Esophagus muscularis mucosa (tissue), 4 donors: ENCODE measurements at regions not wholly inside any gene's neighbourhood (a gene's known extent, or its start where the extent isn't known, plus 50 kb on each side); places are given as distances from the start of the nearest gene placed in this dataset.

Source experiments
- DNase-seq: peaks from one replicate; pipeline ENCODE4 v3.0.0-alpha.2; 2017; ENCODE audit errors: extremely low spot score
- H3K27ac ChIP-seq, 4 donors: fragments of 200-600 bp; sonication (generic); replicated peaks in 1 of 4; 1 replicate in 3 of 4; 2 replicates in 1 of 4; pipeline ENCODE4 v1.5.1; 2016 to 2019; ENCODE audit warnings: mild to moderate bottlenecking in 1 of 4
- H3K27me3 ChIP-seq, 4 donors: fragments of 200-600 bp; sonication (generic); one replicate each; pipeline versions ENCODE4 v1.5.1 to v1.6.0; 2016 to 2019
- H3K36me3 ChIP-seq, 4 donors: fragments of 200-600 bp; sonication (generic); one replicate each; pipeline ENCODE4 v1.5.1; 2016 to 2019
- H3K4me1 ChIP-seq, 4 donors: fragments of 200-600 bp; sonication (generic); one replicate each; pipeline ENCODE4 v1.5.1; 2016 to 2019
- H3K4me3 ChIP-seq, 4 donors: fragments of 200-600 bp; sonication (generic); 1 replicate in 2 of 4; 2 replicates in 2 of 4; pipeline ENCODE4 v1.5.1; 2016 to 2019; ENCODE audit warnings: mild to moderate bottlenecking in 4 of 4, moderate library complexity in 1 of 4
- H3K9me3 ChIP-seq, 4 donors: fragments of 200-600 bp; sonication (generic); 1 replicate in 3 of 4; 2 replicates in 1 of 4; pipeline ENCODE4 v1.5.1; 2016 to 2019
- CTCF ChIP-seq, 3 experiments: fragments of 200-600 bp in 2 of 3; fragments of 450-650 bp in 1 of 3; sonication (generic) in 2 of 3; IDR thresholded peaks; one replicate each; pipeline ENCODE4 v1.5.1; 2017 to 2019; ENCODE audit warnings: antibody characterized with exemption in 3 of 3, mild to moderate bottlenecking in 2 of 3, moderate library complexity in 1 of 3
- EP300 ChIP-seq: sonication (generic); formaldehyde crosslinking; IDR thresholded peaks from one replicate; pipeline ENCODE4 v1.6.1; 2017; ENCODE audit warnings: antibody characterized with exemption
- POLR2A ChIP-seq: fragments of 450-650 bp; IDR thresholded peaks from one replicate; pipeline ENCODE4 v1.6.1; 2017; ENCODE audit warnings: antibody characterized with exemption, moderate library complexity, mild to moderate bottlenecking, low read depth
- POLR2AphosphoS5 ChIP-seq, 2 donors: sonication (generic); formaldehyde crosslinking; IDR thresholded peaks; one replicate each; pipeline ENCODE4 v1.6.1; 2017; ENCODE audit warnings: antibody characterized with exemption in 2 of 2
- WGBS: methylation state at CpG from one replicate; pipeline ENCODE4 v1.1.5; 2018; 5-methylcytosine and 5-hydroxymethylcytosine counted together
- intact Hi-C: fragments of 100-400 bp; cut with DNase I; formaldehyde crosslinking; loops from one replicate; pipeline ENCODE4 v1.15.1; 2023

DNA sequence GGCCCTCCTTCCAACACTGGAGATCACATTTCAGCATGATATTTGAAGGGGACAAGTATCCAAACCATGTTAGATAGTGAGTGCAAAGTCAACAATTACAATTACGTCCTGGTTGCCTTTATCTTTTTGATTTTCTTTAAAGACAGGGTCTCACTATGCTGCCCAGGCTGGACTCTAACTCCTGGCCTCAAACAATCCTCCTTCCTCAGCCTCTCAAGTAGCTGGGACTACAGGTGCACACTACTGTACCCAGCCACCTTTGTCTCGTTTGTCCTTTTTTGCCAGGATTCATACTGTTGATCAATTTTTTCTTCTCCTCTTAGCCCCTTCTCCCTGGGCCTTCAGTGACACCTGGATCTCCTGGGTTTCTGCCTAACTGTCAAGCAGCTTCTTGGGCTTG, 240.5 kb upstream of the FANCL start:
- no peaks in the 10 kb centered on the region for H3K36me3 ChIP-seq
- H3K4me1 ChIP-seq: no peaks in the 10 kb centered on the region
- intact Hi-C loops: no loop called here
- H3K4me3 ChIP-seq: no peak overlapping the region
- H3K27ac ChIP-seq: no peak overlapping the region
- H3K27me3 ChIP-seq: no peaks in the 10 kb centered on the region
- no peaks in the 10 kb centered on the region for H3K9me3 ChIP-seq
- WGBS: 83% methylated on average over 2 of the region's 2 CpGs
- DNase-seq: no peak
- TF ChIP-seq CTCF (IDR thresholded peaks at IDR 0.05) (no peak), POLR2A (no peak), POLR2AphosphoS5 (IDR thresholded peaks at IDR 0.05) (no peak), EP300 (no peak)

DNA sequence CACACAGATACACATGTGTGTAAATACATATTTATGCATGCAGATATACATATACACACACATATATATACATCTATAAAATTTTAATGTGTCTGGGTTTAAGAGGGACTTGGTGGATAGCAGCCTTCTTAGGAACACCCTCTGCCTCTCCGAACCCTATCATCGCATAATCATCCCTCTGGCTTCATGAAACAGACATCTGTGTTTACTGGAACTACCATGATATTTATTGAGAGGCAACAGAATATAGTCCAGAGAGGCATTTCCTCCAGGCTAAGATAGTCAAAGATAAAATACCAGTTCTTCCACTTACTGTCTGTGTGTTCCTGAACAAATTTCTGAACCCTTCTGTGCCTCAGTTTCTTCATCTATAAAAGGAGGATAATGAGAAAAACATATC, 239.0 kb upstream of the FANCL start:
- Histone ChIP-seq H3K4me1 (no peaks in the 10 kb centered on the region), H3K27me3 (no peaks in the 10 kb centered on the region), H3K4me3 (no peak overlapping the region), H3K9me3 (no peaks in the 10 kb centered on the region), H3K36me3 (no peaks in the 10 kb centered on the region), H3K27ac (no peak overlapping the region)
- intact Hi-C loops: no loop called here
- WGBS: 92% methylated on average over 2 of the region's 2 CpGs
- no peak for DNase-seq
- no peak for TF ChIP-seq POLR2A
- no peak for TF ChIP-seq CTCF (IDR thresholded peaks at IDR 0.05)
- no peak for TF ChIP-seq POLR2AphosphoS5 (IDR thresholded peaks at IDR 0.05)
- TF ChIP-seq EP300: no peak

DNA sequence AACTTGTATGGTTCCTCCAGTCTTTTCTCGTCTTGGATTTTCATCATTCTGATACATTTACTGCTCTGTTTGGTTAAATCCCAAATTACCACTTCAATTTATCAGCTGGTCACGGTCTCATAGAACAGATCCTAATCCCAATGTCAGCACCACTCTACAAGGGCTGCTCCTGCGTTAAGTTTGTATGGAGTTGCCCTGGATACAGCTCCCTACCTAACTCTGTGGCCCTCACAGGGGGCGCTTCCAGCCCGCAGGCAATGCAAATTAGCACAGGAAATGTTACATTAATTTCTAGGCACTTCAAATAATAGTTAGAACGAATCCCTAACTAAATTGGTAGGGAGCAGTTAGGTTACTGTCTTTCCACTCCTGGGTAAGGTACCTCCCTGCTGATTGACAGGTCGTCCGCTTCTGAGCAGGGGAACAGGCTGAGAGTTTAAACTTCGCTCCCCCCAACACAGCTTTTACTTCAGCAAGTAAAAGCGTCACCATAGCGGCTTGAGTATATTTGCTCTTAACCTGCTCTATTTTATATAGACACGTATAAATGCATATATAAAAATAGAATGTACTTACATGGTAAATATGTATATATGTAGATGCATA, 238.5 kb upstream of the FANCL start:
- no peak for TF ChIP-seq POLR2A
- TF ChIP-seq POLR2AphosphoS5 (IDR thresholded peaks at IDR 0.05): no peak
- 63% methylated on average over 12 of the region's 12 CpGs for WGBS
- Histone ChIP-seq H3K4me3 (no peak overlapping the region), H3K36me3 (no peaks in the 10 kb centered on the region), H3K4me1 (no peaks in the 10 kb centered on the region), H3K27ac (no peak overlapping the region), H3K27me3 (no peaks in the 10 kb centered on the region), H3K9me3 (no peaks in the 10 kb centered on the region)
- DNase-seq: no peak
- intact Hi-C loops: no loop called here

DNA sequence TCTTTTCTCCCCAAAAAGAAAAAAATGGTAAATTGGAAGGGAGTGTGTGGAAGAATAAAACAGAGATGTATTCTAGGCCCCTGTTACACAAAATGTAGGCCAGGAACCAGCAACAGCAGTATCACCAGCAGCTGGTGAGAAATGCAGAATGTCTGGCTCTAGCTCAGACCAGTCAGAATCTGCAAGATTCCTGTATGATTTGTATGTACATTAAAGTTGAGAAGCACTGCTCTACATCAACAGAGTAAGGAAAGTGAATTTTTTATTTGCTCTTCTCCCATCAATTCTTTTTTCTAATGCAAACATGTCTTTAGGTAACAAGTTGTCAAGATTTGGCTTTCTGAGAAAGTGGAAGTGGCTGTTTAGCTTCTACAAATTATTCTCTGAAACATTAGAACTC, 235.4 kb upstream of the FANCL start:
- Histone ChIP-seq H3K9me3 (no peaks in the 10 kb centered on the region), H3K4me3 (no peak overlapping the region)
- intact Hi-C loops: no loop called here

DNA sequence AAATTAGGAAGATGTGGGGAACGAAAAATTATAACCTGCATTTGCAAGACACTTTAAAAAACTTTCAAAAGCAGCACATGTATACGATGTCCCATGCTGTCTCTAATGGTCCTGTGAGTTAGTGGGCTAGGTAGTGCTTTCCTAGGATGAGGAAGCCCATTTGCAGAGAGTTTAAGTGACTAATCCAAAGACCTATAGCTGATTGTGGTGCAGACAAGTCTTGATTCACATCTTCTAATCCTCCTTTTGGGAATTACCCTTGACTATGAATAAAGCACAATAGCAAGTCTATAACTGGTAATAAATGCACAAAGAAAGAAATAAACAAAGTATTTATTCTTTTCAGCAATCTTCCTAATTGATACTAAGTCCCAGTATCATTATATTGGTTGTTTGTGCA, 234.6 kb upstream of the FANCL start:
- no peak overlapping the region for H3K4me3 ChIP-seq
- H3K9me3 ChIP-seq: no peaks in the 10 kb centered on the region
- no peak overlapping the region for H3K27ac ChIP-seq
- intact Hi-C loops: no loop called here
- no peaks in the 10 kb centered on the region for H3K4me1 ChIP-seq
- no peak for DNase-seq
- H3K36me3 ChIP-seq: no peaks in the 10 kb centered on the region
- H3K27me3 ChIP-seq: no peaks in the 10 kb centered on the region
- WGBS: 94% methylated on average over 2 of the region's 2 CpGs
- TF ChIP-seq POLR2AphosphoS5 (IDR thresholded peaks at IDR 0.05): no peak
- no peak for TF ChIP-seq EP300
- TF ChIP-seq POLR2A: no peak
- no peak for TF ChIP-seq CTCF (IDR thresholded peaks at IDR 0.05)

More for the DNA sequence above, 235.4 kb upstream of the FANCL start:
- no peaks in the 10 kb centered on the region for H3K4me1 ChIP-seq
- no peak overlapping the region for H3K27ac ChIP-seq
- no peaks in the 10 kb centered on the region for H3K27me3 ChIP-seq
- TF ChIP-seq CTCF (IDR thresholded peaks at IDR 0.05) (no peak), EP300 (no peak), POLR2A (no peak), POLR2AphosphoS5 (IDR thresholded peaks at IDR 0.05) (no peak)
- H3K36me3 ChIP-seq: no peaks in the 10 kb centered on the region
- DNase-seq: no peak
